T-cell (primary cell): ENCODE measurements at regions not wholly inside any gene's neighbourhood (a gene's known extent, or its start where the extent isn't known, plus 50 kb on each side); places are given as distances from the start of the nearest gene placed in this dataset.
"Not testable (repeated sequence)": the region's sequence is repeated elsewhere in the genome, so short reads cannot be mapped to it uniquely, and the experiment has no call there.

Experiments
- ATAC-seq, 4 experiments: fragments of 200-7000 bp in 3 of 4; fragments of 150-1000 bp in 1 of 4; cut with Tn5 transposase; replicated peaks in 1 of 4; 1 replicate in 3 of 4; 2 replicates in 1 of 4; pipeline ENCODE4 v1.10.0; 2021; ENCODE audit warnings: moderate library complexity in 3 of 4, mild to moderate bottlenecking in 2 of 4, moderate number of reproducible peaks in 1 of 4
- CTCF ChIA-PET, 2 donors: fragments of 300-600 bp; sonication (Branson Sonifier 250); formaldehyde crosslinking; loops; one replicate each; lab custom pipeline; 2022; ENCODE audit warnings: antibody characterized with exemption in 2 of 2; lab: Charles Lee
- POLR2A ChIA-PET, 2 donors: fragments of 300-600 bp; sonication (Branson Sonifier 250); formaldehyde crosslinking; loops; one replicate each; lab custom pipeline; 2022; ENCODE audit warnings: antibody characterized with exemption in 2 of 2; lab: Charles Lee
- DNase-seq, 35 experiments: peaks; one replicate each; pipeline versions ENCODE4 v3.0.0 to v3.0.0-alpha.2; 2013 to 2023
- H3K27ac ChIP-seq: one replicate; pipeline ENCODE4 v1.5.1; 2013; ENCODE audit warnings: low read length
- H3K27me3 ChIP-seq, 2 experiments: replicated peaks in 1 of 2; 1 replicate in 1 of 2; 2 replicates in 1 of 2; pipeline versions ENCODE4 v1.6.1 to v1.7.0; 2013; ENCODE audit warnings: low read length in 1 of 2, mixed read lengths in 1 of 2; ENCODE audit not compliant: control insufficient read depth in 2 of 2, insufficient read depth in 2 of 2; ENCODE audit errors: extremely low read depth in 1 of 2
- H3K36me3 ChIP-seq, 2 donors: 1 replicate in 1 of 2; 2 replicates in 1 of 2; pipeline versions ENCODE4 v1.6.1 to v1.7.0; 2013; ENCODE audit warnings: low read length in 1 of 2; ENCODE audit not compliant: control insufficient read depth in 2 of 2, insufficient read depth in 1 of 2; ENCODE audit errors: extremely low read depth in 1 of 2
- H3K4me1 ChIP-seq, 2 experiments: 1 replicate in 1 of 2; 2 replicates in 1 of 2; pipeline versions ENCODE4 v1.6.1 to v1.7.0; 2013; ENCODE audit warnings: low read length in 2 of 2, mixed read lengths in 1 of 2; ENCODE audit not compliant: insufficient read depth in 2 of 2, control insufficient read depth in 1 of 2; ENCODE audit errors: extremely low read depth in 1 of 2
- H3K4me3 ChIP-seq, 2 donors: 1 replicate in 1 of 2; 2 replicates in 1 of 2; pipeline versions ENCODE4 v1.5.1 to v1.7.0; 2013; ENCODE audit warnings: mild to moderate bottlenecking in 2 of 2, low read length in 1 of 2, moderate library complexity in 1 of 2; ENCODE audit not compliant: control insufficient read depth in 1 of 2; ENCODE audit errors: extremely low read depth in 1 of 2
- H3K9me3 ChIP-seq: 2 replicates; pipeline ENCODE4 v1.7.0; 2013
- H3K27ac Mint-ChIP-seq, 2 donors: one replicate each; pipeline ENCODE4 v1.8.0; 2020 to 2021; ENCODE audit warnings: mild to moderate bottlenecking in 2 of 2, mixed read lengths in 2 of 2
- H3K27me3 Mint-ChIP-seq, 2 donors: one replicate each; pipeline ENCODE4 v1.8.0; 2021 to 2022; ENCODE audit warnings: mixed read lengths in 2 of 2
- H3K36me3 Mint-ChIP-seq: one replicate; pipeline ENCODE4 v1.8.0; 2021; ENCODE audit warnings: mixed read lengths
- H3K4me1 Mint-ChIP-seq, 3 donors: one replicate each; pipeline ENCODE4 v1.8.0; 2020 to 2022; ENCODE audit warnings: mixed read lengths in 3 of 3, mild to moderate bottlenecking in 1 of 3
- H3K4me3 Mint-ChIP-seq, 3 donors: one replicate each; pipeline ENCODE4 v1.8.0; 2020 to 2022; ENCODE audit warnings: mild to moderate bottlenecking in 3 of 3, mixed read lengths in 3 of 3, moderate library complexity in 3 of 3
- H3K9me3 Mint-ChIP-seq, 3 donors: one replicate each; pipeline ENCODE4 v1.8.0; 2020 to 2022; ENCODE audit warnings: mixed read lengths in 3 of 3
- WGBS: methylation state at CpG from one replicate; pipeline ENCODE4 v1.1.5; 2013; ENCODE audit warnings: missing lambda C conversion rate; ENCODE audit not compliant: insufficient coverage; 5-methylcytosine and 5-hydroxymethylcytosine counted together

DNA sequence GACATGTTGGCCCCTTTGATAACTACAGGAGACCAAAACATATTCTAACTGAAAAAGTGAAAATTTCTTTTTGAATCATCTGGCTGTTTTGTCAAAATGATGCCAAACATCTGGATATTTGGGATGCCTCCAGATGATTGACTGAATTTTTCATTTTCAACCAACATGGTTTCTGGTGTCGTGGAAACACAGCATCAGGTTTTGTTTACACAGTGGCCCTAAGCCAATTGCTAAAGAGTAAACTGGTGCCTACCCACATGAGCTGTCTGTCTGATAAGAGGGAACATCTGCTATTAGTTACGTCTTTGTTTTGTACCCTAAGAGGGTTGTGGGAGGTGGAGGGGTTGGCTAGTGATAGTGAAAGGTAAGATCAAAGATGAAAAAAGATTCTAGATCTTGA, 204.8 kb downstream of the KCNK2 start:
- ATAC-seq = no peak
- Mint-ChIP-seq H3K4me3 (no peak overlapping the region), H3K36me3 (no peaks in the 10 kb centered on the region), H3K4me1 (no peaks in the 10 kb centered on the region), H3K27ac (no peak overlapping the region), H3K9me3 (peaks cover 0 to 6% (median 0%) of the 10 kb centered on the region in 3 donors), H3K27me3 (no peaks in the 10 kb centered on the region)
- no peaks in the 10 kb centered on the region for H3K4me1 ChIP-seq
- no peaks in the 10 kb centered on the region for H3K9me3 ChIP-seq
- no peak overlapping the region for H3K4me3 ChIP-seq
- CTCF ChIA-PET = no interaction called here
- H3K27ac ChIP-seq = no peak overlapping the region
- no peaks in the 10 kb centered on the region for H3K36me3 ChIP-seq
- DNase-seq = no peak
- no peaks in the 10 kb centered on the region for H3K27me3 ChIP-seq
- POLR2A ChIA-PET = no interaction called here
- WGBS = 78% methylated on average over 1 of the region's 2 CpGs

DNA sequence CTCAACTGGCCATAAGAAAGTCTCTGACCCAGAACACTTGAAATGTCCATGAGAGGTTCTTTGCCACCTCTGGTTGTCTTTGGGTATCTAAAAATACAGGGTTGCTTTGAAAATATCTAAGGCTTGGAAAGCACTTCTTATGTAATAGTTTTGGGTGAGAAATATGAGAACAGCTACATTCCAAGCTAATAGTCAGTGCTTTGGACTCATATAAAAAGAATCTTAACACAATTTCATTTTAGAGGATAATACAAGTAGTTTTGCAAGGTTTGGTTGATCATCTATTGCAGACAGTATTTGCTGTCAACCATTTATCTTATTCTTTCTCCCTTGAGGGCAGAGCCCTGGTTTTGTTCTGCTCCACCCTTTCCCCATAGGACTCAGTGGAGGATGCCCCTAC, 207.5 kb downstream of the KCNK2 start:
- ChIA-PET POLR2A (no interaction called here), CTCF (no interaction called here)
- DNase-seq = no peak
- H3K36me3 Mint-ChIP-seq = no peaks in the 10 kb centered on the region
- H3K27me3 ChIP-seq = no peaks in the 10 kb centered on the region
- no peak for ATAC-seq
- no peak overlapping the region for H3K4me3 Mint-ChIP-seq
- H3K9me3 Mint-ChIP-seq = peaks cover 7 to 18% (median 14%) of the 10 kb centered on the region in 3 donors
- H3K27ac Mint-ChIP-seq = no peak overlapping the region
- no peaks in the 10 kb centered on the region for H3K27me3 Mint-ChIP-seq
- no peaks in the 10 kb centered on the region for H3K4me1 ChIP-seq
- no peak overlapping the region for H3K4me3 ChIP-seq
- H3K36me3 ChIP-seq = no peaks in the 10 kb centered on the region
- H3K4me1 Mint-ChIP-seq = no peaks in the 10 kb centered on the region
- H3K27ac ChIP-seq = no peak overlapping the region
- H3K9me3 ChIP-seq = peaks cover 2% of the 10 kb centered on the region

- no peaks in the 10 kb centered on the region for H3K36me3 Mint-ChIP-seq
These were observed 210.4 kb downstream of the KCNK2 start for GRCh38 chr1:215292932-215293331.

GRCh38 chr1:215306426-215306825, 223.9 kb downstream of the KCNK2 start:
- Mint-ChIP-seq H3K27me3 (no peaks in the 10 kb centered on the region), H3K9me3 (peaks cover 1 to 6% (median 4%) of the 10 kb centered on the region in 3 donors), H3K4me3 (no peak overlapping the region), H3K4me1 (no peaks in the 10 kb centered on the region), H3K27ac (no peak overlapping the region), H3K36me3 (no peaks in the 10 kb centered on the region)
- H3K27ac ChIP-seq = no peak overlapping the region
- no peak overlapping the region for H3K4me3 ChIP-seq
- ChIA-PET POLR2A (interaction anchor here in 1 of 2 donors (0.6 kb wide), 1 partner anchor 14 kb away, joined by 3 read pairs; no protein-coding TSS in a partner anchor), CTCF (no interaction called here)
- 74% methylated on average over 2 of the region's 2 CpGs for WGBS
- no peaks in the 10 kb centered on the region for H3K27me3 ChIP-seq
- H3K36me3 ChIP-seq = no peaks in the 10 kb centered on the region
- DNase-seq (no peak), ATAC-seq (no peak)
- no peaks in the 10 kb centered on the region for H3K9me3 ChIP-seq
- H3K4me1 ChIP-seq = no peaks in the 10 kb centered on the region

More at GRCh38 chr1:215292932-215293331, 210.4 kb downstream of the KCNK2 start:
- no peak overlapping the region for H3K4me3 ChIP-seq
- H3K27me3 ChIP-seq = no peaks in the 10 kb centered on the region
- H3K4me1 Mint-ChIP-seq = no peaks in the 10 kb centered on the region
- no peak overlapping the region for H3K27ac Mint-ChIP-seq
- H3K36me3 ChIP-seq = no peaks in the 10 kb centered on the region
- H3K9me3 ChIP-seq = peaks cover 2% of the 10 kb centered on the region
- ATAC-seq (no peak), DNase-seq (no peak)
- POLR2A ChIA-PET = interaction anchor here in 1 of 2 donors (0.6 kb wide), 1 partner anchor 14 kb away, joined by 3 read pairs; no protein-coding TSS in a partner anchor
- no peaks in the 10 kb centered on the region for H3K27me3 Mint-ChIP-seq
- H3K9me3 Mint-ChIP-seq = peaks cover 16 to 30% (median 19%) of the 10 kb centered on the region in 3 donors
- no CpG with 5 or more reads among the region's 1 CpG for WGBS
- H3K4me1 ChIP-seq = no peaks in the 10 kb centered on the region
- CTCF ChIA-PET = interaction anchor here in 1 of 2 donors (0.7 kb wide), 1 partner anchor 8 kb away, joined by 4 read pairs; no protein-coding TSS in a partner anchor
- no peak overlapping the region for H3K4me3 Mint-ChIP-seq
- no peak overlapping the region for H3K27ac ChIP-seq

DNA sequence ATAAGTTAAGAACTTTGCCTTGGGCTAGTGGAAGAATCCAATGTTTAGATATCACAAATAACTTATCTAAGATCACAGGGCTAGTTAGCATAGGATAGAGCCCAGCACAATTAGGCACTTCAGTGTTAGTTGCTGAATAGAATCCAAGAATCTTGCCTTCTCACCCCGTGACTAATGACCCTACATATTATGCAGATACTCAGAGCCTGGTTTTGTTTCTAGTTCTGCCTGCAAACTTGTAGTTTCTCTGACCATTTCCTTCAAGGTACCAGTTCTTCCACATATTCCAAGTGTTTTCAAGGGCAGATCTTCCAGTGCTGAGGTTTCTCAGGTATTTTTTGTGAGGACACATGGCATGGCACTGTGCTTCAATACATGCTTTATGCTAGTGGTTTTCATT, 239.3 kb downstream of the KCNK2 start:
- no peaks in the 10 kb centered on the region for H3K9me3 ChIP-seq
- H3K4me1 Mint-ChIP-seq = no peaks in the 10 kb centered on the region
- H3K27ac ChIP-seq = no peak overlapping the region
- H3K36me3 Mint-ChIP-seq = no peaks in the 10 kb centered on the region
- ATAC-seq = no peak
- no peaks in the 10 kb centered on the region for H3K27me3 ChIP-seq
- no peaks in the 10 kb centered on the region for H3K27me3 Mint-ChIP-seq
- ChIA-PET CTCF (interaction anchor here in 1 of 2 donors (0.7 kb wide), 1 partner anchor 52 kb away, joined by 4 read pairs; no protein-coding TSS in a partner anchor), POLR2A (no interaction called here)
- H3K9me3 Mint-ChIP-seq = peaks cover 7 to 20% (median 18%) of the 10 kb centered on the region in 3 donors
- H3K36me3 ChIP-seq = no peaks in the 10 kb centered on the region
- WGBS = no CpG with 5 or more reads among the region's 1 CpG
- DNase-seq = no peak
- H3K4me3 ChIP-seq = no peak overlapping the region
- no peak overlapping the region for H3K27ac Mint-ChIP-seq
- no peaks in the 10 kb centered on the region for H3K4me1 ChIP-seq
- H3K4me3 Mint-ChIP-seq = no peak overlapping the region

DNA sequence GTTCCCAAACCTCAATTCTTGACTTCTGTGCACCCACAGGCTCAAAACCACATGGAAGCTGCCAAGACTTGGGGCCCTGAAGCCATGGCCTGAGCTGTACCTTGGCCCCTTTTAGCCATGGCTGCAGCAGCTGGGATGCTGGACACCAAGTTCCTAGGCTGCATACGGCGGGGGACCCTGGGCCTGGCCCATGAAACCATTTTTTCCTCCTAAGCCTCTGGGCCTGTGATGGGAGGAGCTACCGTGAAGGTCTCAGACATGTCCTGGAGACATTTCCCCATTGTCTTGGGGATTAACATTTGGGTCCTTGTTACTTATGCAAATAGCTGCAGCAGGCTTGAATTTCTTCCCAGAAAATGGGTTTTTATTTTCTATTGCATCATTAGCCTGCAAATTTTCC, 241.5 kb downstream of the KCNK2 start:
- H3K4me3 ChIP-seq, ATAC-seq, H3K27ac ChIP-seq, H3K9me3 ChIP-seq, H3K4me3 Mint-ChIP-seq, H3K27me3 ChIP-seq, CTCF ChIA-PET, H3K36me3 ChIP-seq, DNase-seq, H3K27me3 Mint-ChIP-seq, H3K36me3 Mint-ChIP-seq, H3K27ac Mint-ChIP-seq, H3K4me1 ChIP-seq, POLR2A ChIA-PET, H3K4me1 Mint-ChIP-seq: not testable (repeated sequence)
- peaks cover 8 to 18% (median 10%) of the 10 kb centered on the region in 3 donors for H3K9me3 Mint-ChIP-seq
- WGBS = no CpG with 5 or more reads among the region's 3 CpGs

- Histone ChIP-seq H3K4me1 (no peaks in the 10 kb centered on the region), H3K4me3 (no peak overlapping the region), H3K9me3 (no peaks in the 10 kb centered on the region), H3K27me3 (no peaks in the 10 kb centered on the region), H3K27ac (no peak overlapping the region), H3K36me3 (no peaks in the 10 kb centered on the region)
- H3K4me1 Mint-ChIP-seq = no peaks in the 10 kb centered on the region
- no peak overlapping the region for H3K4me3 Mint-ChIP-seq
- H3K9me3 Mint-ChIP-seq = peaks cover 5 to 11% (median 7%) of the 10 kb centered on the region in 3 donors
- H3K27ac Mint-ChIP-seq = no peak overlapping the region
- ATAC-seq (no peak), DNase-seq (no peak)
- CTCF ChIA-PET = no interaction called here
- POLR2A ChIA-PET = no interaction called here
- no peaks in the 10 kb centered on the region for H3K36me3 Mint-ChIP-seq
- no peaks in the 10 kb centered on the region for H3K27me3 Mint-ChIP-seq
These were observed 236.7 kb upstream of the KCTD3 start for GRCh38 chr1:215330426-215330825.
